Fibroblast of lung (primary cell): ENCODE measurements at regions not wholly inside any gene's neighbourhood (a gene's known extent, or its start where the extent isn't known, plus 50 kb on each side); places are given as distances from the start of the nearest gene placed in this dataset.

Source experiments
- CTCF ChIP-seq, 2 donors: IDR thresholded peaks in 1 of 2; conservative IDR thresholded peaks in 1 of 2; 1 replicate in 1 of 2; 2 replicates in 1 of 2; pipeline ENCODE4 v1.5.1; 2011 to 2012; ENCODE audit warnings: low read length in 2 of 2, control low read depth in 1 of 2, inconsistent platforms in 1 of 2, low read depth in 1 of 2, mild to moderate bottlenecking in 1 of 2
- EZH2 ChIP-seq: IDR thresholded peaks from 2 replicates; pipeline ENCODE4 v1.5.1; 2012; ENCODE audit warnings: low read length, control low read depth, mild to moderate bottlenecking; ENCODE audit errors: missing control alignments

- TF ChIP-seq CTCF (conservative IDR thresholded peaks at IDR 0.05 in 1 of 2, IDR thresholded peaks at IDR 0.05 in 1 of 2; ENCODE audit: low read depth in 1 of 2, low read length in 2 of 2) (no peak), EZH2 (no peak)
Measured at GRCh38 chr16:58850019-58850677, 116.0 kb upstream of the GOT2 start.
